GM12878 (cell line): ENCODE measurements at regions not wholly inside any gene's neighbourhood (a gene's known extent, or its start where the extent isn't known, plus 50 kb on each side); places are given as distances from the start of the nearest gene placed in this dataset.

Experiments used
- ATAC-seq: fragments of 200-7000 bp; cut with Tn5 transposase; 3 replicates; pipeline ENCODE4 v1.9.1; 2020; ENCODE audit warnings: mild to moderate bottlenecking, moderate library complexity
- BruUV-seq: library from RNA; stranded (reverse); fragments of 400-500 nt; replicated peaks from 2 replicates; lab custom pipeline; 2021; lab: Mats Ljungman, UMichigan
- CTCF ChIA-PET: fragments of 300-600 bp; sonication (Branson Sonifier 250); formaldehyde crosslinking; extraction: SDS; loops from one replicate; lab custom pipeline; 2021; ENCODE audit warnings: inconsistent platforms; lab: Yijun Ruan, JAX
- POLR2A ChIA-PET: fragments of 350-600 bp; formaldehyde crosslinking; extraction: SDS; loops from one replicate; lab custom pipeline; 2021; ENCODE audit warnings: inconsistent platforms; lab: Charles Lee
- RAD21 ChIA-PET: fragments of 300-600 bp; sonication (Branson Sonifier 250); formaldehyde crosslinking; loops from one replicate; lab custom pipeline; 2023; ENCODE audit warnings: antibody characterized with exemption; ENCODE audit not compliant: unreplicated experiment; lab: Charles Lee
- SMC1A ChIA-PET: fragments of 300-600 bp; sonication (Branson Sonifier 250); formaldehyde crosslinking; loops from one replicate; lab custom pipeline; 2023; ENCODE audit not compliant: unreplicated experiment, uncharacterized antibody; lab: Charles Lee
- DNase-seq: peaks from one replicate; pipeline ENCODE4 v3.0.0-alpha.2; 2011; ENCODE audit warnings: low read depth, low spot score
- FAIRE-seq: peaks from 3 replicates; lab custom pipeline; 2011; peaks lifted over from hg19 to GRCh38; lab: Jason Lieb, UNC
- H2AFZ ChIP-seq: 2 replicates; pipeline ENCODE4 v1.6.0; 2011; ENCODE audit warnings: low read depth, low read length, control low read depth; ENCODE audit not compliant: control insufficient read depth
- H3K27ac ChIP-seq: 2 replicates; pipeline ENCODE4 v1.5.1; 2011; ENCODE audit warnings: control low read depth; ENCODE audit not compliant: control insufficient read depth, insufficient read depth
- H3K27me3 ChIP-seq, 2 experiments: replicated peaks in 1 of 2; 2 replicates each; pipeline versions ENCODE4 v1.6.0 to v1.6.1; 2011; ENCODE audit warnings: low read length in 1 of 2; ENCODE audit not compliant: control insufficient read depth in 2 of 2, insufficient read depth in 2 of 2
- H3K36me3 ChIP-seq, 2 experiments: 2 replicates each; pipeline ENCODE4 v1.5.1; 2011; ENCODE audit warnings: low read length in 1 of 2; ENCODE audit not compliant: control insufficient read depth in 2 of 2, insufficient read depth in 2 of 2
- H3K4me1 ChIP-seq: 2 replicates; pipeline ENCODE4 v1.6.1; 2011; ENCODE audit warnings: mild to moderate bottlenecking, low read length, moderate library complexity, mixed read lengths; ENCODE audit not compliant: control insufficient read depth, insufficient read depth
- H3K4me2 ChIP-seq: 2 replicates; pipeline ENCODE4 v1.6.0; 2011; ENCODE audit warnings: control low read depth; ENCODE audit not compliant: control insufficient read depth, insufficient read depth
- H3K4me3 ChIP-seq: fragments of 200-600 bp; sonication (generic); 2 replicates; pipeline ENCODE4 v1.5.1; 2016
- H3K79me2 ChIP-seq: 2 replicates; pipeline ENCODE4 v1.6.0; 2011; ENCODE audit warnings: low read length; ENCODE audit not compliant: control insufficient read depth, insufficient read depth
- H3K9ac ChIP-seq: 2 replicates; pipeline ENCODE4 v1.8.0; 2011; ENCODE audit warnings: low read length, control low read depth, mixed read lengths; ENCODE audit not compliant: control insufficient read depth, insufficient read depth
- H3K9me3 ChIP-seq: replicated peaks from 3 replicates; pipeline ENCODE4 v1.5.1; 2011; ENCODE audit warnings: mild to moderate bottlenecking, low read length; ENCODE audit not compliant: control insufficient read depth, insufficient read depth
- H4K20me1 ChIP-seq: 2 replicates; pipeline ENCODE4 v1.6.0; 2011; ENCODE audit not compliant: control insufficient read depth, insufficient read depth
- ATF7 ChIP-seq: fragments of 450-650 bp; IDR thresholded peaks from 2 replicates; pipeline ENCODE4 v1.6.1; 2016; ENCODE audit warnings: low read depth, mild to moderate bottlenecking
- BACH1 ChIP-seq: fragments of 450-650 bp; IDR thresholded peaks from 2 replicates; pipeline ENCODE4 v1.6.1; 2017; ENCODE audit warnings: mild to moderate bottlenecking, borderline replicate concordance
- BMI1 ChIP-seq: fragments of 450-650 bp; IDR thresholded peaks from 2 replicates; pipeline ENCODE4 v1.6.1; 2016; ENCODE audit warnings: mild to moderate bottlenecking, moderate library complexity, borderline replicate concordance
- ETV6 ChIP-seq, 2 experiments: fragments of 450-650 bp in 1 of 2; IDR thresholded peaks in 1 of 2; conservative IDR thresholded peaks in 1 of 2; 2 replicates each; pipeline ENCODE4 v1.6.1; 2014; ENCODE audit warnings: antibody characterized with exemption in 1 of 2, borderline replicate concordance in 1 of 2, low read depth in 1 of 2, mild to moderate bottlenecking in 1 of 2, moderate library complexity in 1 of 2
- HDAC6 ChIP-seq: fragments of 200-600 bp; sonication (generic); IDR thresholded peaks from one replicate; pipeline ENCODE4 v1.8.0; 2017; ENCODE audit warnings: antibody characterized with exemption; ENCODE audit not compliant: unreplicated experiment
- LARP7 ChIP-seq: fragments of 450-650 bp; IDR thresholded peaks from 2 replicates; pipeline ENCODE4 v1.6.1; 2017; ENCODE audit warnings: mild to moderate bottlenecking
- NFXL1 ChIP-seq: fragments of 450-650 bp; IDR thresholded peaks from 2 replicates; pipeline ENCODE4 v1.6.1; 2017; ENCODE audit warnings: antibody characterized with exemption, mild to moderate bottlenecking, borderline replicate concordance
- TCF12 ChIP-seq: IDR thresholded peaks from 2 replicates; pipeline ENCODE4 v1.6.1; 2011; ENCODE audit warnings: low read depth, mild to moderate bottlenecking, low read length
- WGBS: methylation state at CpG from one replicate; pipeline ENCODE4 v1.1.6; 2016; ENCODE audit warnings: low lambda C conversion rate; ENCODE audit not compliant: insufficient replicate concordance, insufficient coverage; ENCODE audit errors: missing lambda C conversion rate; 5-methylcytosine and 5-hydroxymethylcytosine counted together
- in situ Hi-C: fragments of 300-500 bp; cut with MboI; formaldehyde crosslinking; loops from 9 replicates; pipeline ENCODE4 v1.14.3; 2018; ENCODE audit warnings: mixed read lengths
- intact Hi-C: fragments of 100-400 bp; cut with micrococcal nuclease; formaldehyde crosslinking; loops from one replicate; pipeline ENCODE4 v1.14.2; 2022; ENCODE audit not compliant: unreplicated experiment
- TF ChIP-seq, protein P1 (sequence below): fragments of 450-650 bp; IDR thresholded peaks from 2 replicates; pipeline ENCODE4 v1.6.1; 2017; ENCODE audit warnings: mild to moderate bottlenecking, moderate library complexity

DNA sequence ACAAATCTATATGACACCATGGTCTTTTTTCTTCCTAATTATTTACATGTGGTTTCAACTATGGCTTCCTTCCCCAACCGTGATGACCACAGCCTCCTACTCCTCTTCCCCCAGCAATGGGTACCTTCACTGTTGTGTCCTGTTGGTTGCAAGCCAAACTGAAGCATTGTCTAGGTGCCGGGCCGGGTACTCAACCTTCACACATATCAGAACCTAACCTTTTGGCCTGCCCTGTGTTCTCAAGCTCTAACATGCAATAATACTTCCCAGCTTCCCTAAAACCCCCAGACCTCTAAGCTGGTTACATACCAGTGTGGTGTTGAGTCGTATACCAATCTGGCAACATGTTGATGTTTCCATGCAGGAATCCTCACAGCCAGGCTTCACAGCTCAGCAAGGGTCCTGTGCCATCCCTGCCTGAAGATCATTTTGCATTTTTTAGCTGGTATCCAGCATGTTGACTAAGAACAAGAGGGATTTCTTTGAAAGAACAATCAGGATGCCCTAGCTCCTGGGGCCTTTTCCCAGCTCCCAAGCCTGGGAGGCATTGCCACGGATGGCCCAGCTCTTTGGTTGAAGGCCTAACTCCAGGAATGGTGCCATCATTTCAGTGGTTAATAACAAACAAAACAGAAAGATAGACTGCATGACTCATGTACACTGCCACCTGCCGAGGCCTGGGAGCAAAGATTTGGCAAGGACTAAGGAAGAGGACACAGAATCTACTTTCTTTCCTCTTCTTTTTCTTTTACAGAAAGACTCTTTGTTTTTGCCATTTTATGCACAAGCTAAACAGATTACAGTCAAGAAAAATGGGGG is 373.7 kb upstream of the SALL1 start:
- POLR2A ChIA-PET: no interaction called here
- no peak overlapping the region for H3K27ac ChIP-seq
- SMC1A ChIA-PET: interaction anchor here (0.8 to 1.1 kb wide), 2 partner anchors 17 to 246 kb away, joined by 3 to 5 read pairs; no protein-coding TSS in a partner anchor
- H3K9me3 ChIP-seq: no peaks in the 10 kb centered on the region
- no peaks in the 10 kb centered on the region for H3K27me3 ChIP-seq
- no peak overlapping the region for H3K9ac ChIP-seq
- H3K79me2 ChIP-seq: no peaks in the 10 kb centered on the region
- no peak overlapping the region for H3K4me3 ChIP-seq
- BruUV-seq: no TSS peak
- DNase-seq (no peak), ATAC-seq (no peak), FAIRE-seq (no peak)
- no peaks in the 10 kb centered on the region for H3K36me3 ChIP-seq
- WGBS: 20% methylated on average over 6 of the region's 6 CpGs
- RAD21 ChIA-PET: interaction anchor here (0.6 kb wide), 1 partner anchor 33 kb away, joined by 3 read pairs; no protein-coding TSS in a partner anchor
- CTCF ChIA-PET: interaction anchor here (0.6 to 0.8 kb wide), 2 partner anchors 13 to 30 kb away, joined by 3 read pairs; no protein-coding TSS in a partner anchor
- no peaks in the 10 kb centered on the region for H4K20me1 ChIP-seq
- in situ Hi-C loops: no loop called here
- H3K4me1 ChIP-seq: no peaks in the 10 kb centered on the region
- no peak for TF ChIP-seq BACH1
- no peak for TF ChIP-seq LARP7
- no peak for TF ChIP-seq BMI1
- TF ChIP-seq NFXL1: no peak
- TF ChIP-seq ETV6 (conservative IDR thresholded peaks at IDR 0.05 in 1 of 2, IDR thresholded peaks at IDR 0.05 in 1 of 2; ENCODE audit: borderline replicate concordance in 1 of 2, low read depth in 1 of 2): no peak
- TF ChIP-seq, protein P1, sequence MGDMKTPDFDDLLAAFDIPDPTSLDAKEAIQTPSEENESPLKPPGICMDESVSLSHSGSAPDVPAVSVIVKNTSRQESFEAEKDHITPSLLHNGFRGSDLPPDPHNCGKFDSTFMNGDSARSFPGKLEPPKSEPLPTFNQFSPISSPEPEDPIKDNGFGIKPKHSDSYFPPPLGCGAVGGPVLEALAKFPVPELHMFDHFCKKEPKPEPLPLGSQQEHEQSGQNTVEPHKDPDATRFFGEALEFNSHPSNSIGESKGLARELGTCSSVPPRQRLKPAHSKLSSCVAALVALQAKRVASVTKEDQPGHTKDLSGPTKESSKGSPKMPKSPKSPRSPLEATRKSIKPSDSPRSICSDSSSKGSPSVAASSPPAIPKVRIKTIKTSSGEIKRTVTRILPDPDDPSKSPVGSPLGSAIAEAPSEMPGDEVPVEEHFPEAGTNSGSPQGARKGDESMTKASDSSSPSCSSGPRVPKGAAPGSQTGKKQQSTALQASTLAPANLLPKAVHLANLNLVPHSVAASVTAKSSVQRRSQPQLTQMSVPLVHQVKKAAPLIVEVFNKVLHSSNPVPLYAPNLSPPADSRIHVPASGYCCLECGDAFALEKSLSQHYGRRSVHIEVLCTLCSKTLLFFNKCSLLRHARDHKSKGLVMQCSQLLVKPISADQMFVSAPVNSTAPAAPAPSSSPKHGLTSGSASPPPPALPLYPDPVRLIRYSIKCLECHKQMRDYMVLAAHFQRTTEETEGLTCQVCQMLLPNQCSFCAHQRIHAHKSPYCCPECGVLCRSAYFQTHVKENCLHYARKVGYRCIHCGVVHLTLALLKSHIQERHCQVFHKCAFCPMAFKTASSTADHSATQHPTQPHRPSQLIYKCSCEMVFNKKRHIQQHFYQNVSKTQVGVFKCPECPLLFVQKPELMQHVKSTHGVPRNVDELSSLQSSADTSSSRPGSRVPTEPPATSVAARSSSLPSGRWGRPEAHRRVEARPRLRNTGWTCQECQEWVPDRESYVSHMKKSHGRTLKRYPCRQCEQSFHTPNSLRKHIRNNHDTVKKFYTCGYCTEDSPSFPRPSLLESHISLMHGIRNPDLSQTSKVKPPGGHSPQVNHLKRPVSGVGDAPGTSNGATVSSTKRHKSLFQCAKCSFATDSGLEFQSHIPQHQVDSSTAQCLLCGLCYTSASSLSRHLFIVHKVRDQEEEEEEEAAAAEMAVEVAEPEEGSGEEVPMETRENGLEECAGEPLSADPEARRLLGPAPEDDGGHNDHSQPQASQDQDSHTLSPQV: no peak
- no peak for TF ChIP-seq HDAC6
- TF ChIP-seq ATF7: no peak
- no peak for TF ChIP-seq TCF12
- TF ChIP-seq, all 136 proteins: peak for 0
- intact Hi-C loops: no loop called here
- no peak overlapping the region for H3K4me2 ChIP-seq
- H2AFZ ChIP-seq: no peak overlapping the region
